GM10248 (cell line): ENCODE measurements at regions not wholly inside any gene's neighbourhood (a gene's known extent, or its start where the extent isn't known, plus 50 kb on each side); places are given as distances from the start of the nearest gene placed in this dataset.

Experiments
- CTCF ChIA-PET: fragments of 300-600 bp; sonication (Branson Sonifier 250); formaldehyde crosslinking; extraction: SDS; loops from one replicate; lab custom pipeline; 2021; ENCODE audit warnings: antibody characterized with exemption; lab: Yijun Ruan, JAX
- POLR2A ChIA-PET: fragments of 350-650 bp; sonication (Branson Sonifier 250); formaldehyde crosslinking; extraction: SDS; loops from one replicate; lab custom pipeline; 2020; ENCODE audit warnings: antibody characterized with exemption; lab: Yijun Ruan, JAX
- DNase-seq: peaks from one replicate; pipeline ENCODE4 v3.0.0; 2012; ENCODE audit errors: extremely low spot score
- CTCF ChIP-seq: IDR thresholded peaks from 2 replicates; pipeline ENCODE4 v1.5.1; 2012; ENCODE audit warnings: mild to moderate bottlenecking, low read depth; ENCODE audit errors: extremely low read depth, missing control alignments, control extremely low read depth

DNA sequence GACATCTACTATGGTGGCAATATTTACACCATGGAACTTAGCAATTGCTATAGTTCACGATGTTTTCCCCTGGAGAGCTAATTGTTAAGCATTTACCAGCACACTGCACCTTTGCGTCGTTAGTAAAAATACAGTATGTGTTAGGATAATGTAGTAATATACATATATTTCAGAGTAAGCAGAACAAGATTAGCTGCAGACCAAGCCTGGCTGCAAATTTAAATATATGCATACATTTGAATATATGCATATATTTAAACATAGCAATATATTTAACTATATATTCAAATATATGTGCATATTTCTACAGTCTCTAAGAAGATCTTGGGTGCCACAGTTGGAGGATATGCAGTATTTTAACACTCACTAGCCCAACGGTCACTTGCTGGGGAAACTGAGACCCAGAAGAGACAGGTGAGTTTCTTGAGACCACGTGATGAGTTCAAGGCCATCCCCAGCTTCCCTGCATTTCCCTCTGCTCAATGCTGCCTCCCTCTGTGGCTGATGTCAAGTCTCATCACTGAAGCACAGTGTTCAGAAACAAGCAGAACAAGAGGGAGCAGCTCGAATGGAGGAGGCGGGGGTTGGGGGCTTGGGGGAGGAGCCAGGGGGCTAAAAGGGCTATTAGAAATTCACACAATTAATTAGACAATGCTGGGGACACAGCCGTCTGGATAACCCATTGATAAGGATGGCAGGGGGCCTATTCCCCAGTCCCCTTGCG lies 708.0 kb downstream of the MED13L start:
- ChIA-PET CTCF (interaction anchor here (1.3 kb wide), 1 partner anchor 25 kb away, joined by 3 read pairs; no protein-coding TSS in a partner anchor), POLR2A (no interaction called here)
- no peak for TF ChIP-seq CTCF
- DNase-seq: no peak

DNA sequence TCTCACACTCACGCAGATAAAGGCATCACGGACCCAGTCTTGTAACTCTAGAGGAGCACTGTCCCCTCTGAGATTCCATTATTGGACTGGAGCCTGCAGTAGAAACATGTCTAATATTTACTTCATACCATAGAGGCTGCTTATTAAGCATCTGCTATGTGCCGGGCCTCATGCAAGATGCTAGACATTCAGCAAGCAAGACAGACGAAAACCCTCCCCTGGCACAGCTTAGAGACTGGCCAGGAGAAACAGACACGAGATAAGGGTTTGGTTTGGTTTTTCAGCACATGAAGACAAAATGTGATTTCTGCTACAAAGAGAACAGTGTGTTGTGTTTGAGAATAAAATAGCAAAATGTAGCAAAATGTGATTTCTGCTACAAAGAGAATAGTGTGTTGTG lies 719.2 kb downstream of the MED13L start:
- POLR2A ChIA-PET: no interaction called here
- no peak for DNase-seq
- CTCF ChIA-PET: no interaction called here
- TF ChIP-seq CTCF: no peak

DNA sequence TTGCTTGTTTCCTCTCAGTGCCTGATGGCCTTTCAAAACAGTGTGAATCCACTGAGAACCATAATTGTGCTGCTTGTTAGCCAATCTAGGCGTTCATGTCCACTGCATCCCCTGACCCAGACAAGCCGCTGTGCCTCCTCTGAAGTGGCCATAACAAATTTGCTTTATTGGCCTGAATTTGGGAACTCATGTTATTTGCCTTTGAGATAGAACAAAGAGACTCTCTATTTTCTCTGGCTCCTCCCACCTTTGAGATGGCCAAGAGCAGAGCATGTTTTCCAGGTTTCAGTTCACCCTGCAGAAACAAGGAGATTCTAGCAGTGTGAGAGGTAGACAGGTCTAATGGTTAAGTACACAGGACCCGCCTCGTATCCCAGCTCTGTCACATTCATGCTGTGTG lies 723.9 kb downstream of the MED13L start:
- TF ChIP-seq CTCF: no peak
- ChIA-PET CTCF (no interaction called here), POLR2A (no interaction called here)
- DNase-seq: no peak

- ChIA-PET POLR2A (no interaction called here), CTCF (no interaction called here)
- no peak for TF ChIP-seq CTCF
- no peak for DNase-seq
These were observed 734.2 kb downstream of the MED13L start for GRCh38 chr12:115543269-115543668.

DNA sequence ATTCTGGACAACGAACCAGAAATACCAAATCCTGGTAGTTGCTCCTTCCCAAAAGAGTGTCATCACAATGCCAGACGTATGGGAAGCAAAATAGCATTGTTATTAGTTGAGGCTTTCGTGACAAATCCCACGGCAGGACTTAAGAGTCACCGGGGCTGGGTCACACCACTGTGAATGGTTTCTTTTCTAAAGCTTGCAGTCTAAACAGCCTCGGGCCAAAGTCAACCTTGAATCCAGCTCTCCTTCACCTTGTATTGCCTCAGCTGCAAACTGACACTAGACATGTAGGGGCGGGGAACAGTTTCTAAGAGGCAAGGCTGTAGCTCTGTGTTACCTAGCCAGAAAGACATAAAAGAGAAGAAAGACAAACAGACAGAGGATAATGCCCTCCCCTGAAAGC lies 734.8 kb downstream of the MED13L start:
- no peak for DNase-seq
- POLR2A ChIA-PET: no interaction called here
- CTCF ChIA-PET: no interaction called here
- TF ChIP-seq CTCF: no peak

DNA sequence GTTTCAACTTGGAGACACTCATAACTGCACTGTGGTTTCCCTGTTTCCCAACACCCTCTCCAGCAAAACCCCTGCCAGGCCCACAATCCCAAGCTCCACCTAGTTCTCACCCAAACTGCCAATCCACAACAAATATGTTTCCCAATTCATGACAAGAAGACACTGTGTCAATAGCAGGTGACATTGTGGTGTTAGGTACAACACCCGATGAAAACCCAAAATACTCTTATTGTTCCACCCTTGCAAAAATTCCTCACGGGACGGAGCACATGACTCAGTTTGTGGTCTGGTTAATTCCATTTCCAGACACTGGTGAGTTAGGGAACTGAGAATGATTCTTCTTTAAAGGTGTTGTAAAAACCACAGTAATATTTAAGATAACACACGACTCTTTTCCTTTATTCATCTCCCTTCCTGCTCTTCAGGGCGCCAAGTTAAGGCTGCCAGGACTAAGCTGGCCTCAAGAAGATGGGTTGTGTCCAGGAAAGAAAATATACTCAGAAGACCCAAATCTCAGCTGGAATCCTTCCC lies 735.5 kb downstream of the MED13L start:
- ChIA-PET CTCF (no interaction called here), POLR2A (no interaction called here)
- DNase-seq: no peak
- TF ChIP-seq CTCF: no peak
